DND-41 (cell line): ENCODE measurements at regions not wholly inside any gene's neighbourhood (a gene's known extent, or its start where the extent isn't known, plus 50 kb on each side); places are given as distances from the start of the nearest gene placed in this dataset.

Experiments
- ATAC-seq: fragments of 200-7000 bp; cut with Tn5 transposase; 3 replicates; pipeline ENCODE4 v1.9.1; 2021; ENCODE audit warnings: low read depth; ENCODE audit not compliant: insufficient read depth
- DNase-seq: peaks from one replicate; pipeline ENCODE4 v3.0.0-alpha.2; 2020
- H2AFZ ChIP-seq: 2 replicates; pipeline ENCODE4 v1.6.0; 2012; ENCODE audit warnings: low read depth, low read length
- H3K27ac ChIP-seq: 2 replicates; pipeline ENCODE4 v1.5.1; 2012; ENCODE audit warnings: low read length, inconsistent platforms
- H3K27me3 ChIP-seq: fragments of 200-600 bp; sonication (generic); 2 replicates; pipeline ENCODE4 v1.6.0; 2012; ENCODE audit warnings: low read length, mild to moderate bottlenecking, inconsistent platforms; ENCODE audit not compliant: insufficient read depth, poor library complexity
- H3K36me3 ChIP-seq: 2 replicates; pipeline ENCODE4 v1.5.1; 2012; ENCODE audit warnings: low read length, inconsistent platforms; ENCODE audit not compliant: insufficient read depth
- H3K4me1 ChIP-seq: 2 replicates; pipeline ENCODE4 v1.5.1; 2012; ENCODE audit warnings: mild to moderate bottlenecking, low read length; ENCODE audit not compliant: insufficient read depth
- H3K4me2 ChIP-seq: 2 replicates; pipeline ENCODE4 v1.6.0; 2012; ENCODE audit warnings: mild to moderate bottlenecking, moderate library complexity, low read length, inconsistent platforms; ENCODE audit not compliant: insufficient read depth
- H3K4me3 ChIP-seq, 2 experiments: fragments of 200-600 bp in 1 of 2; shearing (Covaris generic) in 1 of 2; 2 replicates each; pipeline ENCODE4 v1.5.1; 2012 to 2016; ENCODE audit warnings: inconsistent platforms in 2 of 2, low read length in 2 of 2, mild to moderate bottlenecking in 2 of 2, low read depth in 1 of 2, moderate library complexity in 1 of 2
- H3K79me2 ChIP-seq: 2 replicates; pipeline ENCODE4 v1.6.0; 2012; ENCODE audit warnings: low read length, inconsistent platforms; ENCODE audit not compliant: insufficient read depth
- H3K9ac ChIP-seq: 2 replicates; pipeline ENCODE4 v1.6.0; 2012; ENCODE audit warnings: low read depth, mild to moderate bottlenecking, inconsistent platforms, low read length, moderate library complexity
- H3K9me3 ChIP-seq: 2 replicates; pipeline ENCODE4 v1.5.1; 2012; ENCODE audit warnings: low read length, moderate library complexity, mild to moderate bottlenecking, inconsistent platforms; ENCODE audit not compliant: insufficient read depth, severe bottlenecking
- H4K20me1 ChIP-seq: 2 replicates; pipeline ENCODE4 v1.6.0; 2012; ENCODE audit warnings: low read length; ENCODE audit not compliant: insufficient read depth
- EZH2 ChIP-seq: IDR thresholded peaks from 3 replicates; pipeline ENCODE4 v1.6.1; 2012; ENCODE audit warnings: borderline replicate concordance, low read depth, mild to moderate bottlenecking, moderate library complexity, low read length, inconsistent platforms; ENCODE audit not compliant: severe bottlenecking
- TF ChIP-seq, protein P1 (sequence below): IDR thresholded peaks from 2 replicates; pipeline ENCODE4 v1.5.1; 2012; ENCODE audit warnings: borderline replicate concordance, low read length, moderate library complexity, mild to moderate bottlenecking; ENCODE audit not compliant: poor library complexity, severe bottlenecking; ENCODE audit errors: extremely low read depth

DNA sequence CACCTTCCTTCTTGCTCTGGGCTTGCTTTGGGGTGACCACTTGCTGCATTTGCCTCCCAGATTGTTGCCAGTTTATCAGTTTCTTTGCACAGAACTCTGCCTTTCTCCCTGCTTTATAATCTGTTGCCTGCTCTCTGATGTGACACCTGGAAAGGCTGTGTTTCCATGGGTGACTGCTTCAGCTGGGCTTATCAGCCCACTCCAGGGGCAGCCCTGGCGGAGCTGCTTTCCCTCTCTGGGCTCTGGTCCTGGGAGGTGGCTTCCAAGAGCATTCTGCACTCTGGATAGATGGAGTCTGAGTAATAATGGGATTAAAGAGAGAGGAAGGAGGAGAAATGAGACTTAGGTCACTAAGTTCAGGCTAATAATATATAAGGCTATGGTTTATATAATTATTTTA is 352.7 kb downstream of the TSN start:
- DNase-seq: no peak
- ATAC-seq: no peak
- Histone ChIP-seq H2AFZ (no peak overlapping the region), H3K27ac (no peak overlapping the region), H3K36me3 (no peaks in the 10 kb centered on the region), H3K79me2 (no peaks in the 10 kb centered on the region), H3K27me3 (no peaks in the 10 kb centered on the region), H3K4me3 (no peak overlapping the region), H3K4me1 (no peaks in the 10 kb centered on the region), H3K4me2 (no peak overlapping the region), H4K20me1 (no peaks in the 10 kb centered on the region), H3K9me3 (no peaks in the 10 kb centered on the region), H3K9ac (no peak overlapping the region)
- no peak for TF ChIP-seq EZH2
- TF ChIP-seq, protein P1, sequence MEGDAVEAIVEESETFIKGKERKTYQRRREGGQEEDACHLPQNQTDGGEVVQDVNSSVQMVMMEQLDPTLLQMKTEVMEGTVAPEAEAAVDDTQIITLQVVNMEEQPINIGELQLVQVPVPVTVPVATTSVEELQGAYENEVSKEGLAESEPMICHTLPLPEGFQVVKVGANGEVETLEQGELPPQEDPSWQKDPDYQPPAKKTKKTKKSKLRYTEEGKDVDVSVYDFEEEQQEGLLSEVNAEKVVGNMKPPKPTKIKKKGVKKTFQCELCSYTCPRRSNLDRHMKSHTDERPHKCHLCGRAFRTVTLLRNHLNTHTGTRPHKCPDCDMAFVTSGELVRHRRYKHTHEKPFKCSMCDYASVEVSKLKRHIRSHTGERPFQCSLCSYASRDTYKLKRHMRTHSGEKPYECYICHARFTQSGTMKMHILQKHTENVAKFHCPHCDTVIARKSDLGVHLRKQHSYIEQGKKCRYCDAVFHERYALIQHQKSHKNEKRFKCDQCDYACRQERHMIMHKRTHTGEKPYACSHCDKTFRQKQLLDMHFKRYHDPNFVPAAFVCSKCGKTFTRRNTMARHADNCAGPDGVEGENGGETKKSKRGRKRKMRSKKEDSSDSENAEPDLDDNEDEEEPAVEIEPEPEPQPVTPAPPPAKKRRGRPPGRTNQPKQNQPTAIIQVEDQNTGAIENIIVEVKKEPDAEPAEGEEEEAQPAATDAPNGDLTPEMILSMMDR: no peak

DNA sequence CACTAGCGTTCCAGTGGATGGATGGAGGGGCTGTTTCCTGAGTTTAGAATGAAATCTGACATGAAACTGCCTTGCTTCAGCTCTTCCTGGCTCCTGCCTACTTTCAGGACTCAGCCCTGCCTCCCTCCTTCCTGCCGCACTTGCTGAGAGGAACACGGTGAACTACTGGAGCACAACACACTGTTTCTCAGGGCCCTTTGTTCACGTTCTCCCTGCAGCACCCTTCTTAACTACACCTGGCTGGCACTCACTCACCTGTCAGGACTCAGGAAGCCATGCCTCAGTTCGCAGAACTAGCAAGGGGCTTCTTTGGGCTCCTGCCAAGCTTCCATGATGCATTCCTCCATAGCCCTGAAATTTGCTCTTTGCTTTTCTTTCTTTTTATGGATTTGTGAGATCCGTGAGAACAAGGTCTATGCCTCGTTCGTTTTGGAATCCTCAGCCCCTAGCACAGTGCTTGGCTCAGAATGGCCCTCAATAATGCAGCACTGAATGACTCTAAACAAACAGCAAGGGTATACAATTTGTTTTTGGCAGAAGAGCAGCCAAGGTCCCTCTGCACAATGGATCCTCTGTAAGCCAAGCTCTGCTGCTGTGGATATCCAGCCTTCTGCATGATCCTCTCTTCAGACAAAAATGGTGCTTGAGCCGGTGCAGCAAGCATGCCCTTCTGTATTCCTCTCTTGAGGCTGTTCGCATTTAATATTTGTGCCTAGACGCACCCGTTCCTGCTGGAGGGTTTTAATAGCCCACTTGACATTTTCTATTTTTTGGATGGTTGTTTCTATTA is 357.0 kb downstream of the TSN start:
- no peak for DNase-seq
- Histone ChIP-seq H3K4me1 (no peaks in the 10 kb centered on the region), H3K27ac (no peak overlapping the region), H3K36me3 (no peaks in the 10 kb centered on the region), H3K4me3 (no peak overlapping the region), H3K9ac (no peak overlapping the region), H3K9me3 (no peaks in the 10 kb centered on the region), H3K27me3 (no peaks in the 10 kb centered on the region), H2AFZ (no peak overlapping the region), H4K20me1 (no peaks in the 10 kb centered on the region), H3K79me2 (no peaks in the 10 kb centered on the region), H3K4me2 (no peak overlapping the region)
- no peak for ATAC-seq
- TF ChIP-seq, protein P1: no peak
- TF ChIP-seq EZH2: no peak

DNA sequence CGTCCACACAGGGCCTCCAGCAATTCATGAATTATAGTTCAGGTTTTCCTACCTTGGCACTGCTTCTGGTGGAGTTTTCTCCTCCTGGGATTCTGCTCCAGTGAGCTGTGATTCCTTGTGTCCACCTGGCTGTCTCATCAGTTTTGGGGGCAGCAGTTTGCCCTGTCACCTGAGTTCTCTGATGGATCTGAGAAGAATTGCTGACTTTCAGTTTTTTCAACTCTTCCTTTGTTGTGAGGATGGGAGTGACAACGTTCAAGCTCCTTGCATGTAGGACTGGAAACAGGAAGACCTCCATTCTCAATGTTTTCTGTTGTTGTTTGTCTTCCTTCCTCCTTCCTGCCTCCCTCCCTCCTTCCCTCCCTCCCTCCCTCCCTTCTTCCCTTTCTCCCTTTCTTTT is 359.0 kb downstream of the TSN start:
- Histone ChIP-seq H3K27me3 (no peaks in the 10 kb centered on the region), H3K9me3 (no peaks in the 10 kb centered on the region), H3K9ac (no peak overlapping the region), H3K4me1 (no peaks in the 10 kb centered on the region), H3K4me2 (no peak overlapping the region), H3K79me2 (no peaks in the 10 kb centered on the region), H3K4me3 (no peak overlapping the region), H4K20me1 (no peaks in the 10 kb centered on the region), H3K27ac (no peak overlapping the region), H2AFZ (no peak overlapping the region), H3K36me3 (no peaks in the 10 kb centered on the region)
- TF ChIP-seq EZH2: no peak
- TF ChIP-seq, protein P1: no peak
- no peak for ATAC-seq
- no peak for DNase-seq

DNA sequence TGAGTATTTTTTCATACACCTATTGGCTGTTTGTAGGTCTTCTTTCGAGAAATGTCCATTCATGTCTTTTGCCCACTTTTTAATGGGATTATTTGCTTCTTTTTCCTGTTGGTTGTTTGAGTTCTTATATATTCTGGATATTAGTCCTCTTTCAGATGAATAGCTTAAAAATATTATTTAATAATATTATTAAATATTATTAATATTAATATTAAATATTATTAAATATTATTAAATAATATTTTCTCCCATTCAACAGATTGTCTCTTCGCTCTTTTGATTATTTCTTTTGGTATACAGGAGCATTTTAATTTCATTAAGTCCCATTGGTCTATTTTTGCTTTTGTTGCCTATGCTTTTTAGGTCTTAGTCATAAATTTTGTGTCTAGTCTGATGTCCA is 361.9 kb downstream of the TSN start:
- H3K36me3 ChIP-seq: no peaks in the 10 kb centered on the region
- DNase-seq (no peak), ATAC-seq (no peak)
- TF ChIP-seq, protein P1: no peak
- TF ChIP-seq EZH2: no peak
- H3K27ac ChIP-seq: no peak overlapping the region
- no peaks in the 10 kb centered on the region for H3K27me3 ChIP-seq
- no peaks in the 10 kb centered on the region for H3K4me1 ChIP-seq
- no peak overlapping the region for H2AFZ ChIP-seq
- H3K9me3 ChIP-seq: no peaks in the 10 kb centered on the region
- H3K9ac ChIP-seq: no peak overlapping the region
- no peaks in the 10 kb centered on the region for H3K79me2 ChIP-seq
- no peak overlapping the region for H3K4me2 ChIP-seq
- H3K4me3 ChIP-seq: no peak overlapping the region
- no peaks in the 10 kb centered on the region for H4K20me1 ChIP-seq
